ENCODE measurements at regions not wholly inside any gene's neighbourhood (a gene's known extent, or its start where the extent isn't known, plus 50 kb on each side); places are given as distances from the start of the nearest gene placed in this dataset.

- no peak for TF ChIP-seq CTCF (IDR thresholded peaks at IDR 0.05)
- no peak for TF ChIP-seq POLR2A (IDR thresholded peaks at IDR 0.05)
These were observed 318.1 kb upstream of the B3GAT1 start for GRCh38 chr11:134730101-134730500.

Measured in body of pancreas (tissue), 4 donors.